GOT3 (cell line): ENCODE measurements at regions not wholly inside any gene's neighbourhood (a gene's known extent, or its start where the extent isn't known, plus 50 kb on each side); places are given as distances from the start of the nearest gene placed in this dataset.

Source experiments
- DNase-seq: peaks from one replicate; lab custom pipeline; 2025; ENCODE audit warnings: mixed read lengths; lab: John Stamatoyannopoulos, UW

DNA sequence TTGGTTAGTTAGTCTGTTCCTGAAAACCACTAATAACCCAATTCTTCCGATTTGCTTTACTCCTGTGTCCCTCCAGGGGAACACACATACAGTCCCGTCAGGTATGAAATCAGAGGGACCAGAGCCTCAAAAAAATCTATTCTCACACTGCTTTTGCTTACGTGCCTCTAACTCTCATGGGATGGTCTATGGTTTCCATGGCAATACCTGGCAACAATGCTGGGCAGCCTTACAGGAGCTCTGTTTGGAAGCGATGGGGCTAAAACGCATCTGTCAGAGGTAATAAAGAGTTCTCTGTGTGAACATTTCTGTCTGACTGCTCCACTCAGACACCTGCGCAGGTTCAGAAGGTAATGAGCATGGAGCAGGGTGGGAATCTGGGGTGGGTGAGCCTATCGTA lies 376.2 kb downstream of the GXYLT1 start:
- DNase-seq, result no peak

DNA sequence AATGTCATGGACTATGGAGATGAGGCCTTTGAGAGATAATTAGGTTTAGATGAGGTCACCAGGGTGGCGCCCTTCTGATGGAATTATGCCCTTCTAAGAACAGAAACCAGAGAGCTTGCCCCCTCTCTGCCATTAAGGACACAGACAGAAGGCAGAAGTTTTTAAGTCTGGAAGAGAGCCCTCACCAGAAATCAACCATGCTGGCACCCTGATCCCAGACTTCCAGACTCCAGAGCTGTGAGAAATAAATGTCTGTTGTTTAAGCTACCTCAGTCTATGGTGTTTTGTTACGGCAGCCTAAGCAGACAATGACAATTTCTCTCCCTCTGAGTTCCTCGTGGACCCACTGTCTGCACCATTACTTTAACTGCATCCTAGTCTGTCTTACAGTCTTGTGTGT lies 382.0 kb downstream of the GXYLT1 start:
- DNase-seq, result no peak

DNA sequence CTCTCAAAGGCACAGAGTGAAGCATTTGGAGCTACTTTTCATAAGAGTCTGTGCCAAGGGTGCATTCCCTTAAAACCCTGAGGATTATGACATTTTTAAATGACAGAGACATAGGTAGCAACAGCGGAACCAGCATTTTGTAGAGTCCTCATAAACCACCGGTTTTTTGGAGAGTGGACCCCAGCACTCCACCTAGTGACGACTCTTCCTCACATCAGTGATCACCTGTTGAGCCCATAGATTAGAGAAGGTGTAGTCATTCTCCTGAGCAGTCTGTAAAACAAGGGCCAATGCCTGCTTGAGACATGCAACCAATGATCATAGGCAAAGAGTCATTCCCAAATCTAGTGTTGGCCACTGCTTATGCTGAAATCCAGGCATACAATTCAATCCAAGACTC lies 399.1 kb downstream of the GXYLT1 start:
- no peak for DNase-seq

DNA sequence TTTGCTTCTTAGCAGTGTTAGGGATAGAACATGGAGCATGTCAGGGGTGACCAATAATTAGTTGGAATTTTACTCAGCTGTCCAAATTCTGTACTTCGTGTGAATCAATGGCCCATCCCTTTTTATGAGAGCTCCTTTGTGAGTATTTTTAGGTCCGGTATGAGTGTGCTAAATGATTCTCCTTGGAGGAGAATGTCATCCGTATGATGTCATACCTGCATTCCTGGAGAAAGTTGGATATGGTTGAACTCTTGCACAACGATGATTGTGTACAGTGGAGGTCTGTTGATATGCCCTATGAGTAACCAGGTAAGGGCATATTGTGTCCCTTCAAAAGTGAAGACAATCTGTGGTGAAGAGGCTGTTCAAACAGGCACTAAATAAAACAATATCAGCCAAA lies 400.8 kb downstream of the GXYLT1 start:
- no peak for DNase-seq

DNA sequence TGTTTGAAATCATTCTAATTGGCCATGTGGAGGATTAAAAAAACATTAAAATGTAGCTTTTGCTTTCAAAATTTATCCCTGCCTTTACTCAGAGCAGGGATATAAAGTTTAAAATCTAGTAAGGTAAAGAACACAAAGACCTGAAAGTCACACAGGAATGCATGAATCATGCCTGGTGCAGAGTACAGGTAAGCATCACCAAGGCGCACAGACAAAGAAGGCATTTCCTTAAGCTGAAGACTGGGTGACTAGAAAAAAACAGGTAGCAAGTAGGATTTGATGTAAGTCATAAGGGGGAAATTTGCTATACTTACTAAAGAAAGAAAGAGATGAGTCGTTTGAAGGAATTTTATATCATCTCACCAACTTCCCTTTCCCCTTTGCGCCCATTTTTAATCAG lies 405.6 kb downstream of the GXYLT1 start:
- DNase-seq, result no peak

DNA sequence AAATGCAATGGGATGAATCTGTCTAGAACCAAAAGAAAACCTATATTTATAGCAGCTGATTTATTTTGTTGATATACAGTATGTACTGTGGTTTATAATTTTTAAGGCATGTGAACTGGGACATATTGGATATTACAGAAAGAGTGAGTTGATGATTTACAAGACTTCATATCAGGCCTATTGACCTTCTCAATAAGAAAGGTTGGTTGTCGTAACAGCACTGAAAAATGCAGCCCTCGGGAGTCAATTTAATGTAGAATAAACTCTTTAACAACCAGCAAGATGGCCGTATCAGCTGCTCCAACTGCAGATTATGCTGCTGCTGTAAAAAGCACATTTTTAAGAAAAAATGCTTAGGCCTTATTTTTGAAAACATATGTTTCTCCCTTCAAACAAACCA lies 407.3 kb downstream of the GXYLT1 start:
- DNase-seq, result no peak

DNA sequence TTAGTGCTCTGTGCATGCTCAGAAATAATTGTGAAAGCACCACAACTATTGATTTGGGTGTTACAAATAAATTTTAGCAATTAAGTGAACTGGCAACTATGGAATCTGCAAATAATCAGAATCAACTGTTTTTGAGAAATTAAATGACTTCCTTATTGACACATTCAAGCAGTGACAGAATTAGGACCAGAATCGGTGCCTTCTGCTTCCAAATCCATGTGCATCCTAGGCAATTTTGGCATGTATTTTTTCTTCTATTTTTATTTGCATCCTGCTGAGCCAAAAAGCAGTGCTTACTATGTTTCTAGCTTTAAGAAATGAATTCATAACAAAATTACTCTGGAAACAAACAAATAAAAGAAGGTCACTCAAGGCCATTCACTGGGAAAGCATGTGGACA lies 408.2 kb downstream of the GXYLT1 start:
- no peak for DNase-seq

DNA sequence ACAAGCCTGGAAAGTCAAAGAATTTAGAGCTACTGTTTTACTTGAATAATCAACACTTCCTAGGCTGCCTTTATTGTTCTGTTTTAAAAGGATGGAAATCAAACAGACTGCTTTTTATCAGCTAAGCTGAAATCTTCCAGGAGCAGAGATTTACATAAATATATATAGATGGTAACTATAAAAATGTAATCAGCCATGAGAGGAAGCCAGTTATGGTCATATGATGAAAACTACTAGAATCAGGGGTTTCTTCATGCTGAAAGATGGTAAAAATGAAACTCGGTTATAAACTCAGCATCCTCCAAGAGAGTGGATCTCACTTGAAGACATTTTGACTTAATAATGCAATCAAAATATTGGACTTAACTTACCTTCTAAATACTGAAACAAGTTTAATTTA lies 413.0 kb downstream of the GXYLT1 start:
- no peak for DNase-seq

DNA sequence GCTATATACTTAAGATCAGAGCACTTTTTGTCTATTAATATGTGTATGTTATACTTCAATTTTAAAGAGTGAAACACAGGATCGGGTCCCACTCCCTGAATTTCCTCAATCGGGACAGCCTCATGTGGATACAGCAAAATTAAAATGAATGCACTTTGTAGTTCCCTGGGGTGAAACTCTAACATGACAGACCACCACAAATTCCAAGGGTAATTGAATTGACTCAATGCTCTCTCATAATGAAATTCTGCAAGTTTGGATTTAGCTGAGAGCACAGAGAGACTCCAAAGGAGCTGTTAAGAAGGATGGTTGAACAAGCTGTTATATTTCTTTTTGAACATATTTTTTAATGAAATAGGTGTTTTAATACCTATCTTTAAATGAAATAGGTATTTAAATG lies 413.6 kb downstream of the GXYLT1 start:
- DNase-seq, result no peak

DNA sequence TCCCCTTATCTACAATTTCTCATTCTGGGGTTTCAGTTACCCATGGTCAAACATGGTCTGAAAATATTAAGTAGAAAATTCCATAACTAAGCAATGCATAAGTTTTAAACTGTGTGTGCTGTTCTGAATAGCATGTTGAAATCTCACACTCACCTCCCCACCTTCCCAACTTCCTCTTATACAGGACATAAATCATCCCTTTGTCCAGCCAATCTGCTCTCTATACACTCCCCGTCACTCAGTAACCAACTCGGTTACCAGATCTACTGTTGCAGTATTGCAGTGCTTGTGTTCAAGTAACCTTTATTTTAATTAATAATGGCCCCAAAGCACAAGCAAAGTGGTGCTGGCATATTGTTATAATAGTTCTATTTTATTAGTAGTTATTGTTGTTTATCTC lies 420.5 kb downstream of the GXYLT1 start:
- no peak for DNase-seq

DNA sequence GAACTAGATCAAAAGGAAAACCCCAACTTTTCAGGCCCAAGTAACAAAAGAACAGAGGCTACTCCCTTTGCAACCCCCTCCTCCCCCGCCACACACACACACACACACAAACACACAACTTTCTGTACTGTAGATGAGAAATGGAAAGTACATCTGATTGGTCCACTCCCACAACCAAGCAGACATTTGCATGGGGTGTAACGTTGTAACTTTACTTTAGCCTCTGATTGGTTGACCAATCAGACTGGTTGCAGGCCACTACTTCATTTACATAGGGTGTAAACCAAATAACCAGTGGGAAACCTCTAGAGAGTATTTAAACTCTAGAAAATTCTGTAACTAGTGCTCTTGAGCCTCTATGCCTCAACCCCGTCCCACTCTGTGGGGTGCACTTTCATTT lies 425.5 kb downstream of the GXYLT1 start:
- DNase-seq, result no peak

DNA sequence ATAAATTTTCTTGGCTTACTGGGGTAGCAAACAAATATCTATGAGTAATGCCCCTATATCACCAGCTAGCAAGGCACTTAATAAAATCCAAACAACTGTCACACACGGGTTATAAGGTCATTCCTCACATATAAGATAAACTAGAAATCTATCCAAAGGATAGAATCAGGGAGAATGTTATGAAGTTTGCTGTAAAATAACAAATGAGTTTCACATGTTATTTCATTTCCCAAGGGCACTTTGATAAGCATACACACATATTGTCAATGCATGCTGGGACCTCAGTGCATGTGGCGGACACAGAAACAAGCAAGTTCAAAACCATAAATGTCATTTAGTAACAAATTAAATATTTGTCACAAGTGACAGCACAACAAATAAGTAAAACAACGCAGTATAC lies 429.4 kb downstream of the GXYLT1 start:
- no peak for DNase-seq

DNA sequence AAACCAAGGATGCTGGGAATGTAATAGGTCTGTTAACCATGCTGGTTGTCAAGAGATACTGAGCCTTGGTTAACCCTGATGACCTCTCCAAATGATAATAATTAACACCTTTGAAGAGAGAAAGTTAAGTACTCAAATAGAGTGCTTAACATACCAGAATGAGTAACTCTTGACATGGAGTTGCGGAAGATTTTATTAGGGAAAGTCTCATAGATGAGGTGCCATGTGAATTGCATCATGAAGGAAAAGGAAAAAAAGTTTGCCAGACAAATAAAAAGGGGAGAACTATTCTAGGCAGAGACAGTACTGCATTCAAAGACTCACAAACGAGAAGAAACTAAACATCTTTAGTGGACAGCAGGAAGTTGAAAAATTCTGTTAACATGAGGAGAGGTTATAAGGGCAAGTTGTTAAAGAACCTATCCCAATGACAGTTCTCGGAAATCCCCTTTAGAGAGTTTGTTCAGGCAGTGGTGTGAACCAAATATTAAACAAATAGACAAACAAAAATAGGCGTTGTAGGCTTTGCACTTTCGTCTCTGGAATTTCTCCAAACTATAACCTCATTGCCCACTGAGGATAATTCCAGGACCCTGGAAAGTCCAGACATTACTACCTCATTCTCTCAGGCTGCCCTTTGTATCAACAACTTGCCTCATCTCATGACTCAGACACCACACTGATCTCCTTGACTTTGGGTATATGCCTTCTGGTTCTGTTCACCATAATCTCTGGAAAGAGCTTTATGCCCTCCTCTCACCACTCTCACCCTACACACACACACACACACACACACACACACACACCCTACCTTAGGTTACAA lies 435.0 kb downstream of the GXYLT1 start:
- no peak for DNase-seq

DNA sequence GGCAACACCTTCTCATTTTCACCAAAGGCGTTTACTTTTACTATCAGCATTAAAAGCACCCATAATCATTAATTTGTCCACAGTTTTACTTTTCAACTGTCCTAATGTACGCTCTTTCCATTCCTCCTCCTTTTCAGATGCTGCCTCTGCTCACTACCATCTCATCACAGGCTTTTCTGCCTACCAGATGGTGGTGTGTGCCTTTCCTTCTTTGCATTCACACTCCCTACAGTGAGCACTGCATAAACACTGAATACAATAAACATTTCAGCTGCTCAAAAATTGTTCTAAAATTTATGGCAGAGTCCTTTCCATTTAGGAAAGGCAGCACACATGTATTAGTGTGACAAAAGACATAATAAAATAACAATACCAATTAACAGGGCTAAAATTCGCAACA lies 435.7 kb downstream of the GXYLT1 start:
- DNase-seq, result no peak

DNA sequence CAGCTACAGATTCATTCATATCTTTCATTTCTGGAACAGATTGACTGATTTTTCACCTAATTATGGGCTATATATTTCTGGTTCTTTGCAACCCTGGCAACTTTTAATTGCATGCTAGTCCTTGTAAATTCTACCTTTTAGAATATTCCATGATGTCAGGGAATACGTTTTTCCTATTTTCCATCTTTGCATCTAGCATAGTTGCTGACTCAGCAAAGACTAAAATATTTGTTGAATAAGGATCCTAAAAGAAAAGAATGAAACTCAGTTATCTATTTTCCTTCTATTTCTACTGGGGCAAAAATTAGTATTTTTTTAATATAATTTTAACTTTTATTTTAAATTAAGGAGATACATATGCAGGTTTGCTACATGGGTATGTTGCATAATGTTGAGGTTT lies 438.3 kb downstream of the GXYLT1 start:
- no peak for DNase-seq

DNA sequence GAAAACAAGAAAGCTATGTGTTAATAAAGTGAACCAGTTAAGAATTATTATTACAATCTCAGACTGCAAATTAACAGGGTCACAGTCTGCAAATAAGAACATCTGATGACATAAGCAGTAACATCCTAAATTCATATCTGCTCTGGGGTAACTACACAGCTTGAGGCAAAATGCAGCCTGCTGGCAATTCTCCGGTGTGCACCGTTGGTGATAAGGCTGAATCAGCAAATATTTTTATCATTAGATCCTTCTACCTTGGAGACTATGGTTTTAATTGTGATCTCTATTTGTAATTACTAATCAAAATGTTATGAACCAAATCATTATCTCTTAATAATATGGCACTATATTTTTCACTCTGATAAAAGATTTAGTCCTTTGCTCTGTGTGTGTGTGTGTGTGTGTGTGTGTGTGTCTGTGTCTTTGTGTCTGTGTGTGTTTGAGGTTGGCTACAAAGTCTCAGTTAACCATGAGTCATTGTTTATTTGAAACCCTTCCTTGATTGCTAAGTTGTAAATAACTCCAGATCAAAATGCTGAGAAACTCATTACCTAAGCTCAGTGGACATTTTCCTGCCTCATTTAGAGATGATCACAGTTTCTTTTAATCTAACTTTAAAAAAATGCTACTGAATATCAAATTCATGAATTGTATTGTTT lies 442.6 kb downstream of the GXYLT1 start:
- no peak for DNase-seq

DNA sequence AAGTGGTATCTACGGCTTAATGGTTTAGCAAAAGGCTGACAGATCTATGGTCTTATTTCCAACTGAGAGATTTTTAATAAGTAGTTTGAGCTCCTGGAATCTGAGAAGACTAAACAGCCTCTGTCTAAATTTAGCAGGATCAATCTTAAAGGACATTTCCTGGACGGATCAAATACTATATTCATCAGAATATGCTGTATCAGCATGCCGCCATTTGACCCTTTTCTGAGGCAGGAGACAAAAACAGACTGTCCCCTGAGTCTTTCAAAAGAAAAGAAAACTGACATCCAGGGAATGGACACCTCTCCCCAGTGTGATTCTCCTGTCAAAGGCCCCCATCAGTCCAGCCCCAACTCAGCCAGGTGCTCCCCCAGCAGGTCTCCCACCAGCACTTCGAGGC lies 443.7 kb downstream of the GXYLT1 start:
- no peak for DNase-seq

DNA sequence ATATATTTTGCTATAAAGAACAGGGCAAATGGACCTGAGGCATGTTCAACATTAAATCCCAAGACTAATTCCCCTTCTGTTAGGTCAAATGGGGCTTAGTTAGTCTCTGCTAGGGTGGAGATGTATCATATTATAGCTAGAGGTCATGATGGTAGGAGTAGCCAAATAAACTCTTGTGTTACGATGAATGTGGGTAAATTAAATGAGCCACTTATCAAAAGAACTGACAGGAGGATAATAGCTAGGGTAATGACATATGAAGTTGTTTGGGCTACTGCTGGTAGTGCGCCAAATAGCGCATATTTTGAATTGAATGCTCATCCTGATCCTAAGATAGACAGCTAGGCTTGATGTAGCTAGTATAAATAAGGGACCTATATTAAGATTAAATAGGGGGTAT lies 445.0 kb downstream of the GXYLT1 start:
- DNase-seq, result no peak

DNA sequence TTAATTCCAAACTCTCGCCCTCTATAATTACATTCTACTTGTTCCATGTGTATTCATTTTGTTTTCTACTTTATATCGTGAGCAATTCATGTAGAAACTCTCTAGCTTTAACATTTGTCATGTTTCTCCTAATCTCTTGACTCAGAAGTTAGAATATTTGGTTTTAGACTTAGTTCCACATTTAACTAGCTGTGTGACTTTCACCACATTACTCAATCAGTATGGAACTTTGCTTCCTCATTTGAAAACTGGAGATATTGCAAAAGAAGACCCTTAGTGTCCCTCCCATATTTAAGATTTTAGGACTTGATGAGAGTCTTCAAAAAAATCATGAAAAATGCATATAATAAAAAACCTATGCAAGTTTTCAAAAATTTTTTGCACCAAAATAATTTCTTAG lies 447.5 kb downstream of the GXYLT1 start:
- no peak for DNase-seq

DNA sequence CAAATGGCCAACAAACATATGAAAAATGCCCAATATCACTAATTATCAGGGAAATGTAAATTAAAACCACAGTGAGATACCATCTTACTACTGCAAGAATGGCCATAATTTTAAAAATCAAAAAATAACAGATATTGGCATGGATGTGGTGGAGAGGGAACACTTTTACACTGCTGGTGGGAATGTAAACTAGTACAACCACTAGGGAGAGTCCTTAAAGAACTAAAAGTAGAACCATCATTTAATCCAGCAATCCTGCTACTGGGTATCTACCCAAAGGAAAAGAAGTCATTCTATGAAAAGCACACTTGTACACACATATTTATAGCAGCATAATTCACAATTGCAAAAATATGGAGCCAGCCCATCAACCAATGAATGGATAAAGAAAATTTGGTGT lies 459.7 kb downstream of the GXYLT1 start:
- DNase-seq, result no peak

DNA sequence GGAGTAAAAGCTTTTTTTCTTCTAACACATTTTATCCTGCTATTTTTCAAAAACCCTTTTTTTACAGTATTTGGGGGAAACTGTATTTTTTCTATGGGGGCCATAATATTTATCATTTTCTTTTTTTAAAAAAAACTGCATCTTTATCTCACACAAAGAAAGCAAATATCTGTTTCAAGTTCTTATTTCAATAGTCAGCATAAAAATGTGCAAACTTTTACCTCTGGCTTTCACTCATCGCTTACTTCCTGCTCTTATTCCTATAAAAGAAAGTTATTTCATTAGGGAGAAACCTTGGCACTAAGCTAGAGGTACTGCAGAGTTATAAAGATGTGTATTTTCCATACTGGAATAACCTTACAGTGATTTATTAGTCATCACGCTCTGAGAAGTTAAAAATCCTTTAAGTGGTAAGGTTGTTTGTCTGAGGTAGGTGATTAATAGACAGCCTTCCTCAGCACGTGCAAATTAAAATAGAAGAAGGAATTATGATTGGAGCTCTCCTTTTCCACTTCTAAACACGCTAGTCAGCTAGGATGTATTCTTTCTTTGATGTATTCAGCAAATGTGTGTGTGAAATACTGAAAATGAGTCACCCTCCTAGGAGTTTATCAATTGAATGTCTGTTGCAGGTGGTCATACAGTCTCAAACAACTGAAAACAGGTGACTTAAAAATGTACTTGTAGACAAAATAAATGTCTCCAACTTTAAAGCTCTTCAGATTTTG lies 461.0 kb downstream of the GXYLT1 start:
- no peak for DNase-seq

DNA sequence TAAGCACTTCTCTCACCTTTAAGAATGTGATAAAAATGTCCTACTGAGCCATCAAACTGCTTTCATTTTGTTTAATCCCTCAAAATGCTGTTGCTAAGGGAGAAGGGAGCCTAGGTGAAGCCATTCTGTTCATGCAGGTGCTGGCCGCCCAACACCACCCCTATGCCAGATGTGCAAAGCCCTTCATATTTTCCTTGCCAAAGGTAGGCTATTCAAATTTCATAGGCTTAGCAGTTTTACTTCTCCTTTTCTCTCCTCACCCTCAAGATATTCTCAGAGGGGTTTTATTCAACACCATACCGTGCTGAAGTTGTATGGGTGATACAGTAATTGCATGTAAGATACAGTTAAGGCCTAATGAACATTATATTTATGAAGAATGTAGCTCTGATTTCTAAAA lies 461.7 kb downstream of the GXYLT1 start:
- no peak for DNase-seq

DNA sequence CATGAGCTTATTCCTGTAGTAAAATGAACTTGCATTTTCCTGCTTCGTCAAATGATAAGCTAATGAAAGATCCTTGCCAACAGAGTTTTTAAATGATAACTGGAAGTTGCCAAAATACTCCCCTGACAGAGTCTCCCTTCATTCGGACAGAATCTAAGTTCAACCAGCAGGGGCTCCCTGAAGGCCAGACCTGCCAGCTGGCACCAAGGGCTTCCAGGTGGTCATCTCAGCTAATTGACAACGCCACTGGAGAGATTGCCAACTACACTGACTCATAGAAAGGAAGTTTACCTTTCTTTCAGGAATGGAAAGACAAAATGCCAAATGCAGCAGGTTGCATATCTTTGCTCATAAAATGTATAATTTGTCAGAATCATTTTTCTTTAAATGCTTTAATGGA lies 462.8 kb downstream of the GXYLT1 start:
- DNase-seq, result no peak
